HepG2 (cell line): ENCODE measurements at regions not wholly inside any gene's neighbourhood (a gene's known extent, or its start where the extent isn't known, plus 50 kb on each side); places are given as distances from the start of the nearest gene placed in this dataset.

Experiments used
- ATAC-seq: fragments of 200-7000 bp; cut with Tn5 transposase; 3 replicates; pipeline ENCODE4 v1.9.1; 2020; ENCODE audit warnings: mild to moderate bottlenecking, moderate library complexity
- BruUV-seq: library from RNA; stranded (reverse); fragments of 400-500 nt; replicated peaks from 2 replicates; lab custom pipeline; 2021; lab: Mats Ljungman, UMichigan
- CTCF ChIA-PET: fragments of 300-600 bp; formaldehyde crosslinking; extraction: SDS; loops from one replicate; lab custom pipeline; 2021; ENCODE audit warnings: low total read pairs, inconsistent platforms, low intra/inter-chr PET ratio; lab: Yijun Ruan, JAX
- POLR2A ChIA-PET: fragments of 350-600 bp; sonication (Branson Sonifier 250); formaldehyde crosslinking; loops from one replicate; lab custom pipeline; 2020; ENCODE audit warnings: antibody characterized with exemption, inconsistent platforms; lab: Yijun Ruan, JAX
- DNase-seq: peaks from one replicate; pipeline ENCODE4 v3.0.0-alpha.2; 2015; ENCODE audit warnings: low spot score
- FAIRE-seq: peaks from 3 replicates; lab custom pipeline; 2011; peaks lifted over from hg19 to GRCh38; lab: Jason Lieb, UNC
- H2AFZ ChIP-seq: one replicate; pipeline ENCODE4 v1.6.1; 2011; ENCODE audit warnings: low read length, inconsistent platforms
- H3K27ac ChIP-seq: fragments of 300-600 bp; 3 replicates; pipeline ENCODE4 v1.8.0; 2011; ENCODE audit warnings: mixed run types, mild to moderate bottlenecking, mixed read lengths, low read length, inconsistent platforms; ENCODE audit not compliant: insufficient read depth; ENCODE audit errors: extremely low read length
- H3K27me3 ChIP-seq, 2 experiments: fragments of 200-600 bp in 1 of 2; 2 replicates in 1 of 2; 3 replicates in 1 of 2; pipeline versions ENCODE4 v1.6.0 to v1.8.0; 2011; ENCODE audit warnings: low read length in 2 of 2, mild to moderate bottlenecking in 2 of 2, moderate library complexity in 2 of 2, inconsistent platforms in 1 of 2; ENCODE audit not compliant: insufficient read depth in 2 of 2, control insufficient read depth in 1 of 2
- H3K36me3 ChIP-seq, 2 experiments: fragments of 200-600 bp in 1 of 2; replicated peaks in 1 of 2; 2 replicates in 1 of 2; 3 replicates in 1 of 2; pipeline versions ENCODE4 v1.5.1 to v1.8.0; 2011; ENCODE audit warnings: low read length in 2 of 2, inconsistent platforms in 1 of 2; ENCODE audit not compliant: insufficient read depth in 2 of 2, control insufficient read depth in 1 of 2
- H3K4me1 ChIP-seq: 2 replicates; pipeline ENCODE4 v1.5.1; 2012; ENCODE audit warnings: low read length, inconsistent platforms; ENCODE audit not compliant: insufficient read depth
- H3K4me2 ChIP-seq: 2 replicates; pipeline ENCODE4 v1.6.0; 2011; ENCODE audit warnings: low read depth, low read length, inconsistent platforms
- H3K4me3 ChIP-seq, 3 experiments: fragments of 200-600 bp in 1 of 3; sonication (generic), shearing (Covaris generic) in 1 of 3; replicated peaks in 1 of 3; 2 replicates each; pipeline ENCODE4 v1.5.1; 2011 to 2016; ENCODE audit warnings: low read length in 3 of 3, inconsistent platforms in 2 of 3, low read depth in 2 of 3, mild to moderate bottlenecking in 2 of 3, control low read depth in 1 of 3, mixed read lengths in 1 of 3; ENCODE audit not compliant: insufficient read depth in 1 of 3
- H3K79me2 ChIP-seq: one replicate; pipeline ENCODE4 v1.6.1; 2011; ENCODE audit warnings: low read length, inconsistent platforms; ENCODE audit not compliant: insufficient read depth
- H3K9ac ChIP-seq: 2 replicates; pipeline ENCODE4 v1.6.0; 2011; ENCODE audit warnings: mild to moderate bottlenecking, low read depth, low read length, inconsistent platforms; ENCODE audit not compliant: insufficient read depth
- H3K9me3 ChIP-seq: 2 replicates; pipeline ENCODE4 v1.5.1; 2012; ENCODE audit warnings: mild to moderate bottlenecking, low read length
- H4K20me1 ChIP-seq: 2 replicates; pipeline ENCODE4 v1.6.0; 2011; ENCODE audit warnings: inconsistent platforms, mild to moderate bottlenecking, low read length, moderate library complexity; ENCODE audit not compliant: insufficient read depth
- CENPT ChIP-seq: sonication (generic); formaldehyde crosslinking; IDR thresholded peaks from 2 replicates; pipeline ENCODE4 v1.8.0; 2022; ENCODE audit warnings: low read depth, mild to moderate bottlenecking, moderate library complexity, missing genetic modification reagents
- GATAD1 ChIP-seq: IDR thresholded peaks from 2 replicates; pipeline ENCODE4 v1.6.1; 2016; ENCODE audit warnings: missing genetic modification reagents, missing compliant biosample characterization
- SRSF9 ChIP-seq: fragments of 200-400 bp; formaldehyde crosslinking; IDR thresholded peaks from 2 replicates; pipeline ENCODE4 v1.6.1; 2018; ENCODE audit warnings: borderline replicate concordance, mild to moderate bottlenecking, low read depth, low read length; ENCODE audit not compliant: insufficient read depth, poor library complexity, severe bottlenecking
- TOE1 ChIP-seq: sonication (generic); formaldehyde crosslinking; IDR thresholded peaks from 2 replicates; pipeline ENCODE4 v1.4.0; 2020; ENCODE audit warnings: mild to moderate bottlenecking, missing genetic modification reagents
- YEATS2 ChIP-seq: sonication (generic); formaldehyde crosslinking; IDR thresholded peaks from 2 replicates; pipeline ENCODE4 v1.4.0; 2020; ENCODE audit warnings: missing genetic modification reagents, borderline replicate concordance
- ZBTB38 ChIP-seq: sonication (generic); formaldehyde crosslinking; IDR thresholded peaks from 2 replicates; pipeline ENCODE4 v1.5.1; 2020; ENCODE audit warnings: mild to moderate bottlenecking, missing genetic modification reagents
- ZMYM2 ChIP-seq: sonication (generic); formaldehyde crosslinking; IDR thresholded peaks from 2 replicates; pipeline ENCODE4 v1.8.0; 2022; ENCODE audit warnings: mild to moderate bottlenecking, missing genetic modification reagents
- ZNF468 ChIP-seq: sonication (generic); formaldehyde crosslinking; IDR thresholded peaks from 2 replicates; pipeline ENCODE4 v1.8.0; 2022; ENCODE audit warnings: mild to moderate bottlenecking, moderate library complexity, missing genetic modification reagents
- ZNF501 ChIP-seq: sonication (generic); formaldehyde crosslinking; IDR thresholded peaks from 2 replicates; pipeline ENCODE4 v1.5.1; 2020; ENCODE audit warnings: mild to moderate bottlenecking, moderate library complexity, missing genetic modification reagents
- in situ Hi-C: cut with HindIII; loops from 2 replicates; pipeline ENCODE4 v1.10.0; 2017; ENCODE audit warnings: low pct_unique_long_range_greater_than_20kb; ENCODE audit not compliant: extremely low pct_ligation_motif_present
- intact Hi-C: fragments of 100-400 bp; cut with micrococcal nuclease; formaldehyde crosslinking; loops from one replicate; pipeline ENCODE4 v1.10.0; 2022; ENCODE audit not compliant: unreplicated experiment
- TF ChIP-seq, protein P1 (sequence below): sonication (generic); formaldehyde crosslinking; IDR thresholded peaks from 2 replicates; pipeline ENCODE4 v1.4.0; 2020; ENCODE audit warnings: mild to moderate bottlenecking, missing genetic modification reagents
- TF ChIP-seq, protein P2 (sequence below): sonication (generic); formaldehyde crosslinking; IDR thresholded peaks from 2 replicates; pipeline ENCODE4 v1.5.0; 2020; ENCODE audit warnings: mild to moderate bottlenecking, missing genetic modification reagents, borderline replicate concordance

- TF ChIP-seq ZNF501 = no peak
These were observed 133.9 kb upstream of the SOX4 start (continued) for GRCh38 chr6:21459641-21460040.

- in situ Hi-C loops (no loop called here), intact Hi-C loops (no loop called here)
- H4K20me1 ChIP-seq = no peaks in the 10 kb centered on the region
- H3K4me1 ChIP-seq = peaks cover 23% of the 10 kb centered on the region
- ATAC-seq (no peak), DNase-seq (no peak), FAIRE-seq (no peak)
- no peaks in the 10 kb centered on the region for H3K9me3 ChIP-seq
- BruUV-seq = no TSS peak
- H3K9ac ChIP-seq = no peak overlapping the region
- H3K4me2 ChIP-seq = no peak overlapping the region
- TF ChIP-seq, protein P1, sequence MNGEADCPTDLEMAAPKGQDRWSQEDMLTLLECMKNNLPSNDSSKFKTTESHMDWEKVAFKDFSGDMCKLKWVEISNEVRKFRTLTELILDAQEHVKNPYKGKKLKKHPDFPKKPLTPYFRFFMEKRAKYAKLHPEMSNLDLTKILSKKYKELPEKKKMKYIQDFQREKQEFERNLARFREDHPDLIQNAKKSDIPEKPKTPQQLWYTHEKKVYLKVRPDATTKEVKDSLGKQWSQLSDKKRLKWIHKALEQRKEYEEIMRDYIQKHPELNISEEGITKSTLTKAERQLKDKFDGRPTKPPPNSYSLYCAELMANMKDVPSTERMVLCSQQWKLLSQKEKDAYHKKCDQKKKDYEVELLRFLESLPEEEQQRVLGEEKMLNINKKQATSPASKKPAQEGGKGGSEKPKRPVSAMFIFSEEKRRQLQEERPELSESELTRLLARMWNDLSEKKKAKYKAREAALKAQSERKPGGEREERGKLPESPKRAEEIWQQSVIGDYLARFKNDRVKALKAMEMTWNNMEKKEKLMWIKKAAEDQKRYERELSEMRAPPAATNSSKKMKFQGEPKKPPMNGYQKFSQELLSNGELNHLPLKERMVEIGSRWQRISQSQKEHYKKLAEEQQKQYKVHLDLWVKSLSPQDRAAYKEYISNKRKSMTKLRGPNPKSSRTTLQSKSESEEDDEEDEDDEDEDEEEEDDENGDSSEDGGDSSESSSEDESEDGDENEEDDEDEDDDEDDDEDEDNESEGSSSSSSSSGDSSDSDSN (CRISPR knock-in tag) = no peak
- TF ChIP-seq ZNF468 (CRISPR knock-in tag) (no peak), ZMYM2 (no peak), SRSF9 (no peak), GATAD1 (CRISPR knock-in tag) (no peak), TOE1 (CRISPR knock-in tag) (no peak), ZBTB38 (CRISPR knock-in tag) (no peak), CENPT (CRISPR knock-in tag) (no peak), YEATS2 (CRISPR knock-in tag) (no peak)
- TF ChIP-seq, protein P2, sequence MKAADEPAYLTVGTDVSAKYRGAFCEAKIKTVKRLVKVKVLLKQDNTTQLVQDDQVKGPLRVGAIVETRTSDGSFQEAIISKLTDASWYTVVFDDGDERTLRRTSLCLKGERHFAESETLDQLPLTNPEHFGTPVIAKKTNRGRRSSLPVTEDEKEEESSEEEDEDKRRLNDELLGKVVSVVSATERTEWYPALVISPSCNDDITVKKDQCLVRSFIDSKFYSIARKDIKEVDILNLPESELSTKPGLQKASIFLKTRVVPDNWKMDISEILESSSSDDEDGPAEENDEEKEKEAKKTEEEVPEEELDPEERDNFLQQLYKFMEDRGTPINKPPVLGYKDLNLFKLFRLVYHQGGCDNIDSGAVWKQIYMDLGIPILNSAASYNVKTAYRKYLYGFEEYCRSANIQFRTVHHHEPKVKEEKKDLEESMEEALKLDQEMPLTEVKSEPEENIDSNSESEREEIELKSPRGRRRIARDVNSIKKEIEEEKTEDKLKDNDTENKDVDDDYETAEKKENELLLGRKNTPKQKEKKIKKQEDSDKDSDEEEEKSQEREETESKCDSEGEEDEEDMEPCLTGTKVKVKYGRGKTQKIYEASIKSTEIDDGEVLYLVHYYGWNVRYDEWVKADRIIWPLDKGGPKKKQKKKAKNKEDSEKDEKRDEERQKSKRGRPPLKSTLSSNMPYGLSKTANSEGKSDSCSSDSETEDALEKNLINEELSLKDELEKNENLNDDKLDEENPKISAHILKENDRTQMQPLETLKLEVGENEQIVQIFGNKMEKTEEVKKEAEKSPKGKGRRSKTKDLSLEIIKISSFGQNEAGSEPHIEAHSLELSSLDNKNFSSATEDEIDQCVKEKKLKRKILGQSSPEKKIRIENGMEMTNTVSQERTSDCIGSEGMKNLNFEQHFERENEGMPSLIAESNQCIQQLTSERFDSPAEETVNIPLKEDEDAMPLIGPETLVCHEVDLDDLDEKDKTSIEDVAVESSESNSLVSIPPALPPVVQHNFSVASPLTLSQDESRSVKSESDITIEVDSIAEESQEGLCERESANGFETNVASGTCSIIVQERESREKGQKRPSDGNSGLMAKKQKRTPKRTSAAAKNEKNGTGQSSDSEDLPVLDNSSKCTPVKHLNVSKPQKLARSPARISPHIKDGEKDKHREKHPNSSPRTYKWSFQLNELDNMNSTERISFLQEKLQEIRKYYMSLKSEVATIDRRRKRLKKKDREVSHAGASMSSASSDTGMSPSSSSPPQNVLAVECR (CRISPR knock-in tag) = no peak
- H3K36me3 ChIP-seq = no peaks in the 10 kb centered on the region
- no peak overlapping the region for H2AFZ ChIP-seq
- H3K4me3 ChIP-seq = no peak overlapping the region
- H3K79me2 ChIP-seq = no peaks in the 10 kb centered on the region
- ChIA-PET CTCF (no interaction called here), POLR2A (no interaction called here)
- H3K27me3 ChIP-seq = no peaks in the 10 kb centered on the region
- H3K27ac ChIP-seq = no peak overlapping the region
These were observed 131.6 kb upstream of the SOX4 start for GRCh38 chr6:21461844-21462518.
